Stomach (tissue), 8 donors: ENCODE measurements at regions not wholly inside any gene's neighbourhood (a gene's known extent, or its start where the extent isn't known, plus 50 kb on each side); places are given as distances from the start of the nearest gene placed in this dataset.

Experiments
- DNase-seq, 2 donors: peaks; one replicate each; pipeline versions ENCODE4 v3.0.0 to v3.0.0-alpha.2; 2013 to 2019
- H3K27ac ChIP-seq, 5 donors: fragments of 200-600 bp in 4 of 5; sonication (generic) in 4 of 5; one replicate each; pipeline ENCODE4 v1.5.1; 2013 to 2019; ENCODE audit warnings: mild to moderate bottlenecking in 1 of 5, moderate library complexity in 1 of 5
- H3K27me3 ChIP-seq, 3 donors: fragments of 200-600 bp; sonication (generic); one replicate each; pipeline ENCODE4 v1.5.1; 2017 to 2019; ENCODE audit warnings: mixed run types in 1 of 3
- H3K36me3 ChIP-seq, 4 donors: fragments of 200-600 bp; sonication (generic); 1 replicate in 3 of 4; 2 replicates in 1 of 4; pipeline ENCODE4 v1.5.1; 2016 to 2019
- H3K4me1 ChIP-seq, 4 donors: fragments of 200-600 bp; sonication (generic); one replicate each; pipeline ENCODE4 v1.5.1; 2016 to 2019
- H3K4me3 ChIP-seq, 4 donors: fragments of 200-600 bp; sonication (generic) in 3 of 4; one replicate each; pipeline ENCODE4 v1.5.1; 2016 to 2019; ENCODE audit warnings: mild to moderate bottlenecking in 1 of 4
- H3K9me3 ChIP-seq, 4 donors: fragments of 200-600 bp; sonication (generic); one replicate each; pipeline ENCODE4 v1.5.1; 2016 to 2019
- CTCF ChIP-seq, 7 experiments: fragments of 450-650 bp in 4 of 7; fragments of 200-600 bp in 3 of 7; sonication (generic) in 3 of 7; IDR thresholded peaks; one replicate each; pipeline ENCODE4 v1.5.1; 2016 to 2019; ENCODE audit warnings: antibody characterized with exemption in 7 of 7, control low read depth in 2 of 7, mild to moderate bottlenecking in 1 of 7
- EP300 ChIP-seq: sonication (generic); formaldehyde crosslinking; IDR thresholded peaks from one replicate; pipeline ENCODE4 v1.6.1; 2017; ENCODE audit warnings: antibody characterized with exemption
- POLR2A ChIP-seq, 4 donors: fragments of 450-650 bp; IDR thresholded peaks; one replicate each; pipeline ENCODE4 v1.6.1; 2016; ENCODE audit warnings: antibody characterized with exemption in 4 of 4, control low read depth in 2 of 4, mild to moderate bottlenecking in 1 of 4, moderate library complexity in 1 of 4
- POLR2AphosphoS5 ChIP-seq, 3 donors: sonication (generic); formaldehyde crosslinking; IDR thresholded peaks; one replicate each; pipeline ENCODE4 v1.6.1; 2016; ENCODE audit warnings: antibody characterized with exemption in 3 of 3
- WGBS, 5 donors: extraction: QIAGEN DNeasy Blood & Tissue Kit in 3 of 5; methylation state at CpG; one replicate each; pipeline versions ENCODE4 v1.1.5 to v1.1.7; 2013 to 2018; 5-methylcytosine and 5-hydroxymethylcytosine counted together
- intact Hi-C: fragments of 100-400 bp; cut with DNase I; formaldehyde crosslinking; loops from one replicate; pipeline ENCODE4 v1.15.1; 2023; ENCODE audit warnings: low total_unique reads
- donor health status: healthy with polysubstance abuse.
- donor health status: Bipolar disorder and iron deficiency.
- donor health status: healthy.

GRCh38 chr11:112508750-112509149, 248.1 kb upstream of the PLET1 start:
- H3K36me3 ChIP-seq: no peaks in the 10 kb centered on the region
- WGBS, 5 donors: 83 to 94% (median 92%) methylated on average over 2 of the region's 2 CpGs
- no peak for TF ChIP-seq EP300
- TF ChIP-seq POLR2AphosphoS5 (IDR thresholded peaks at IDR 0.05): no peak
- TF ChIP-seq CTCF (IDR thresholded peaks at IDR 0.05): no peak
- no peak for TF ChIP-seq POLR2A (IDR thresholded peaks at IDR 0.05)
- H3K9me3 ChIP-seq: no peaks in the 10 kb centered on the region
- H3K4me1 ChIP-seq: no peaks in the 10 kb centered on the region
- intact Hi-C loops: no loop called here
- DNase-seq: no peak
- H3K27me3 ChIP-seq: no peaks in the 10 kb centered on the region
- no peak overlapping the region for H3K4me3 ChIP-seq
- H3K27ac ChIP-seq: no peak overlapping the region

GRCh38 chr11:112509300-112509699, 248.6 kb upstream of the PLET1 start:
- 55 to 76% (median 73%) methylated on average over 2 of the region's 2 CpGs for WGBS, 5 donors
- Histone ChIP-seq H3K27ac (no peak overlapping the region), H3K9me3 (no peaks in the 10 kb centered on the region), H3K4me3 (no peak overlapping the region), H3K4me1 (no peaks in the 10 kb centered on the region), H3K36me3 (no peaks in the 10 kb centered on the region), H3K27me3 (no peaks in the 10 kb centered on the region)
- no peak for TF ChIP-seq CTCF (IDR thresholded peaks at IDR 0.05)
- TF ChIP-seq EP300: no peak
- no peak for TF ChIP-seq POLR2A (IDR thresholded peaks at IDR 0.05)
- no peak for TF ChIP-seq POLR2AphosphoS5 (IDR thresholded peaks at IDR 0.05)
- no peak for DNase-seq
- intact Hi-C loops: no loop called here

- no peak overlapping the region for H3K4me3 ChIP-seq
- H3K4me1 ChIP-seq: no peaks in the 10 kb centered on the region
- H3K27ac ChIP-seq: no peak overlapping the region
- no peaks in the 10 kb centered on the region for H3K27me3 ChIP-seq
- intact Hi-C loops: no loop called here
- TF ChIP-seq POLR2AphosphoS5 (IDR thresholded peaks at IDR 0.05) (no peak), POLR2A (IDR thresholded peaks at IDR 0.05) (no peak), EP300 (no peak), CTCF (IDR thresholded peaks at IDR 0.05) (no peak)
- no peaks in the 10 kb centered on the region for H3K9me3 ChIP-seq
- WGBS, 5 donors: 70 to 89% (median 84%) methylated on average over 1 of the region's 1 CpG
- no peaks in the 10 kb centered on the region for H3K36me3 ChIP-seq
- no peak for DNase-seq
Observed at GRCh38 chr11:112511271-112511670, 250.6 kb upstream of the PLET1 start.

- DNase-seq: no peak
- no peaks in the 10 kb centered on the region for H3K36me3 ChIP-seq
- H3K27ac ChIP-seq: no peak overlapping the region
- H3K4me1 ChIP-seq: no peaks in the 10 kb centered on the region
- intact Hi-C loops: no loop called here
- no peak overlapping the region for H3K4me3 ChIP-seq
- H3K27me3 ChIP-seq: no peaks in the 10 kb centered on the region
- H3K9me3 ChIP-seq: no peaks in the 10 kb centered on the region
- WGBS, 5 donors: 63 to 78% (median 70%) methylated on average over 1 of the region's 1 CpG
- no peak for TF ChIP-seq EP300
- TF ChIP-seq POLR2AphosphoS5 (IDR thresholded peaks at IDR 0.05): no peak
- TF ChIP-seq POLR2A (IDR thresholded peaks at IDR 0.05): no peak
- TF ChIP-seq CTCF (IDR thresholded peaks at IDR 0.05): no peak
Observed at GRCh38 chr11:112511911-112512310, 251.3 kb upstream of the PLET1 start.
